Muscle of arm (tissue), 1 donor: ENCODE measurements at regions not wholly inside any gene's neighbourhood (a gene's known extent, or its start where the extent isn't known, plus 50 kb on each side); places are given as distances from the start of the nearest gene placed in this dataset.

ENCODE experiments used
- DNase-seq: peaks from one replicate; pipeline ENCODE4 v3.0.0-alpha.2; 2013

- no peak for DNase-seq
Measured at GRCh38 chr16:62907562-62907961, 871.3 kb upstream of the CDH8 start.

GRCh38 chr16:62903961-62904502 is 867.8 kb upstream of the CDH8 start:
- DNase-seq: no peak

GRCh38 chr16:62899737-62900136 is 863.5 kb upstream of the CDH8 start:
- no peak for DNase-seq

DNA sequence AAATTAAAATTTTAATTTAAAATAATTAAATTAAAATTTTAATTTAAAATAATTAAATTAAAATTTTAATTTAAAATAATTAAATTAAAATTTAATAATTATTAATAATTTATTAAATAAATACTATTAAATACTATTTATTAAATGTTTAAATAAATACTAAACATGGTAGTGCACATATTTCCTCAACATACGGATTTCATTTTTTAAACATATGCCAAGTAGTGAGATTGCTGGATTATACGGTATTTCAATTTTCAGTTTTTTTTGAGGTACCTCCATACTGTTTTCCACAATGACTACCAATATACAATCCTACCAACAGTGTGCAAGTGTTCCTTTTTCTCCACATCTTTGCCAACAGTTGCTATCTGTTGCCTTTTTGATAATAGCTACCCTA is 852.9 kb upstream of the CDH8 start:
- DNase-seq: no peak

DNA sequence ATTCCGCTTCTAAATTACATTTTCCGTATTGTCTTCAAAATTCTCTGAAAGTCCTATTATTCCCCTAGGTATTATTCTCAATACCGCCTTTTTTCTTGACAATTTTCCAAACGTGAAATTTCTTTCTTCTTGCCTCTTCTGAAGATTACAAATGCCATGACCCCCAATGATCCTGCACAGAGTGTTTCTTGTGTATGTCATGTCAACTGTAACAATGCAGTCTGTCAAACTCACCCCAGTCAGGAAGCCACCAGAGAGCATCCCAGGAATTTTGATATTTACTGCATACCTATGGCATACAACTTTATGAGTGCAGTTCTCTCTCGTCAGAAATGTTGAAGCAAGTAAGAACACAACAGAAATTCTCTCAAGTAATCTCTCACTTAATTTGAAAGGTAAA is 847.3 kb upstream of the CDH8 start:
- no peak for DNase-seq

- no peak for DNase-seq
Measured at GRCh38 chr16:62882552-62883221, 846.4 kb upstream of the CDH8 start.

- DNase-seq: no peak
Measured at GRCh38 chr16:62876133-62876532, 839.9 kb upstream of the CDH8 start.

DNA sequence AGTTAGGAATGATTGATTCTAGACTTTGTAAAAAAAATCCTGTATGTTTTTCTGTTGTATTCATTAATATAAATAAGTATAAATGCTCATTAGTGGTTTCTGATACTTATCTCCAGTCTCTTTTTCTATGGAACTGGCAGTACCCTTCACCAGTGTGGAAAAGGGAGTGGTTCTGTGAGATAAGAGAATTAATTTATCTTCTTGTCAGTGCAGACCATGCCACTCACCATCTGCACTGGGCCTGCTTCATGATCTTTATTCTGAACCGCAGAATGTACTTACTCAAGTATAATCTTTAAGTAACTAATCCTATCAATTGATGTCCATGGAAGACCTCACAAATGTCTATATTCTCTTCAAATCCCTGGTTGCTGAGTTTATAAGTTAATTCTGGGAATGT is 836.1 kb upstream of the CDH8 start:
- DNase-seq: no peak

DNA sequence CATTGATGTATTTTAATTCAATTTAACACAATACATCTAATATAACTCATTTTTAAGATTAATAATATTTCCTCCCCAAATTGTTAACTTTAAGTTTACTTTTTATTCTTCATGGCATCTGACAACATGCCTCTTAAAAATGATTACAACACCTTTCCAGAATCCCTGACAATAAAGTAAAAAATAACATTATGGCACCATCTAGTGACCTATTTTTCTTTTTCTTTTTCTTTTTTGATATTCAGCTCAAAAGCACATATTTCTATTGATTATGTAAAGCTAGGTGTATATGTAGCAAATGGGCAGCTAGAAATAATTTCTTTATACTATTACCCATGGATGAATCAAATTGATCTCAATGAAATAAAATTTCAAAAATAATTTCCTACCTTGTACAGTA is 834.3 kb upstream of the CDH8 start:
- DNase-seq: no peak

GRCh38 chr16:62869837-62870236 is 833.6 kb upstream of the CDH8 start:
- DNase-seq: no peak

- DNase-seq: no peak
Measured at GRCh38 chr16:62863139-62863538, 826.9 kb upstream of the CDH8 start.

DNA sequence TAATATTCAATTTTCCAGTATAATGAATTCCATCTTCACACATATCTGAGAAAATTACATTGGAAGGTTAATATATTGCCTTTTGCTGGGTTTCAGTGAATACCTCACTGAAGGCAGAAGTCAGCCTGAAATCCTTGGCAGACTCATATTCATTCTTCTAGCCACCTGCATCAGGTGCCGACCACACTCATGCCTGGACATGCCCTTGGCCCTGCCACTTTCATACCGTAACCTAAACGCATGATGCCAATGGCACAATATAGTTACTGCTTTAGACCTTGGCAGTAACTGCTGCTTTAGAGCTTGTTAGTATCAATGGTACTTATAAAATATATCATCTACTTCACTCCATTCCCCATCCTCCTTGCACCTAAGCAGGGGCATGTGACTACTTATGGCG is 817.6 kb upstream of the CDH8 start:
- DNase-seq: no peak

DNA sequence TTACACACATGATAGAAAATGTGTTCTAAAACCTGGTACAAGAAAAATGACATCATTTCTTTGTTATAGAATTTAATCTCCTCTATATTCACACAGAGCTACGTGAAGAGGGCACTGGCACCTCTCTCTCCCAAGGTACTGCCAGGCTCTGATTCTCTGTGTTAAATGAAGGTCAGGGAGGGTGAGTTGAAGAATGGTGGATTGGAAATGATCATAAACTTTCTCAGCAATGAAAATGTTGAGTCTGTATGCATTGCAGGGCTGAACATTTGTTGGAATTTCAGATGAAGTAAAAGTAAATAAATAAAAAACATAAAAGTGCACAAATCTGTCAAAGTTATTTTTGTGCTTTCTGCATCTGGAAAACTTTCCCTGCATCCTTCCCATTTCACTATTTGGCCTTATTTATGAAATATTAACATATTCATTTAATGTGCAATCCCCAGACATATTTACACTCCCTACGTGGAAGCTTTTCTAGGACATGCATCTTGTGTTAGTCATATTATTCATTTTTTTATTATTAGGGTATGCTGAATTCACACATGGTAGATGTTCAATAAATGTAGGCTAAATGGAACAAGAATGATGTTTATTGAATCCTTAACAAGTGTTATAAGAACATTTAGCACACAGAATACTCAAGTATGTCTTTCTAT is 810.3 kb upstream of the CDH8 start:
- DNase-seq: no peak

DNA sequence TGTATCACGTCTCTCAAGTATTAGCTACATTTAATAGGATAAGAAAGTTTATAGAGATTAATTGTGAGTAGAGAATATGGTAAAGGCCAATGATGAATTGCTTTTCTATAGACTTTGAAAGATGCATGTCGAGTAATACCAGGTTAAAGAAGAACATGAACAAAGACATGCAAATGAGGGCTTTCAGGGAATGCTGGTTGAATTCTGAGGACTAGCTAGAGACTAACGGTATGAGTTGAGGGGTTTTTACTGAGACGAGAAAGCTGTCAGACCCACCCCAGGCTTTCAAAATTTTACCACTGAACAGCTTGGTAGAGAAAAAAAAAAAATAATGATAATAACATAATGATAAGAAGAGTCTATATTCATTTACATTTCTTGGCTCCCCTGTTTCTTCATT is 796.0 kb upstream of the CDH8 start:
- DNase-seq: no peak

- DNase-seq: no peak
Measured at GRCh38 chr16:62831235-62831850, 795.1 kb upstream of the CDH8 start.

DNA sequence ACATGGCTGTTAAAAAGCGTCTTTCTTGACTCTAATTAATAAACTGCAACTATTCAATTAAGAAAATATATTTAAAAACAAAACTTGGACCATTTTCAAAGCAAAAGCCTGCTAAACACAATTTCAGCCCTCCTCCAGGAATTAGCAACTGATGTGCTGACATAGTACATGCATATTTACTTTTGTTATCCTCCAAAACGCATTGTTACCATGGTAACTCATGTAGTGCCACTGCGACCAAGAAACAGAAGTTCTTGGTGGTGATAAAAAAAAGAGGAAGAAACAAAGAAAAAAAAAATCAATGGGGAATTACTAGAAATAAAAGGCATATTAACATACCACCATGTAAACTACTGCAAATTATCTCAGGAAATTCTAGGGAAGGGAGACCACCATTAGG is 793.4 kb upstream of the CDH8 start:
- DNase-seq: peak; percentile 9

GRCh38 chr16:62829084-62829483 is 792.8 kb upstream of the CDH8 start:
- no peak for DNase-seq

DNA sequence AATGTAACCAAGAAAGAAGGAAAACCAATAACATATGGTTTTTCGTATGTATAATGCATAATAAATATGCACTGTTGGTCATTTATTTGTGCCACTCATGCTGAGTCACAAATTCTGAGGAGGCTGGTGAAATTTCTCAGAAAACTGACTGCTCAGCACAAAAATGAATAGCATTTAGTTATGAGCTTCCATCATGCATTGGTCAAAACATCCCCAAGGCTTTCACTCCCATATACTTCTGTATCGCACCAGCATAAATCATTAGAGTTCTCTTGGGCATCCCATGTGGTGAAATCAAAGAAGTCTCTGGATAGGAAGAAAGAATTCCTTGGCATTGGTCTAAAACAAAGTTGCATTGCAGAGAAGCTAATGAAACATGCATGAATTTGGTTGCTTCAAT is 785.6 kb upstream of the CDH8 start:
- no peak for DNase-seq

DNA sequence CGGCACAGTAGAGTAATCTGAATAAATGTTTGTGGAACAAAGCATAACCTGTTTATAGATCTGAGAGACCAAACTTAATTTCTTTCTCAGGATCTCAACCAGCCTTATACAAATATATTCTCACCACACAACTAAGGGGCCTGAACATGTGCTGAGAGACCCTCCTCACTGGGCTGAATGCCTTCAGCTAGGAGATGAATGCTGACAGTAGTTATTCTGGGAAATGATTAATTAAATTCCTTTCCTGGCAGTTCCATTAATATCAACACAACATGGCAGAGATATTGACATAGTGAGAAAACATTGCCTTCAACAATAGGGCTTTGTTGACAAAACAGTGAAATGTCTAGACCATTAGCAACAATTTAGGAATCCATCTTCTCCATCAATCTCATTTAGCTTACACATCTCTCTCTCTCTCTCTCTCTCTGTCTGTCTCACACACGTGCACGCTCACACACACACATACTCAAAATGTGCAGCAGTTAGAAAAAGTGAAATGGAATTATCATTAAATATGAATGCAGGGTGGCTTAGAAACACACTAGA is 780.8 kb upstream of the CDH8 start:
- no peak for DNase-seq

DNA sequence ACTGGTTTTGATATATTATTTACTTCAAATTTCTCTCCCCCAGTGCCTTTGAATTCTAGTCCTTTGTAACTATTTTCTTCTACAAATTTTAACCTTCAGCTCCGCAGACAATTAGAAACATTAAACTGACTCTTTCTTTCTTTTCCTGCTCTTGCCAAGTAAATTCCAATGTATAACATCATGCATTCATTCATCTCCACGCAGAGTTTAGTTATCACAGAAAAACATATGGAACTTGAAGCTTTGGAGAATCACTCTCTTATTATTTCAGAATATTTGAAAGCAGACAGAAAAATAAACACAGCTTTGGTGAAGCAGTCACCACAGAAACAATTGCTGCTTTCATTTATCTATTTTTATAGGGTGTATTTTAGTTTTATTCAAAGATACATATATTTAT is 778.7 kb upstream of the CDH8 start:
- DNase-seq: no peak

- no peak for DNase-seq
Measured at GRCh38 chr16:62805221-62805857, 769.1 kb upstream of the CDH8 start.

GRCh38 chr16:62794724-62795123 is 758.5 kb upstream of the CDH8 start:
- DNase-seq: no peak
